HG03139 (cell line): ENCODE measurements at regions not wholly inside any gene's neighbourhood (a gene's known extent, or its start where the extent isn't known, plus 50 kb on each side); places are given as distances from the start of the nearest gene placed in this dataset.

Experiments used
- ATAC-seq: cut with Tn5 transposase; IDR thresholded peaks from one replicate; pipeline ENCODE4 v1.9.1; 2021; ENCODE audit not compliant: unreplicated experiment

DNA sequence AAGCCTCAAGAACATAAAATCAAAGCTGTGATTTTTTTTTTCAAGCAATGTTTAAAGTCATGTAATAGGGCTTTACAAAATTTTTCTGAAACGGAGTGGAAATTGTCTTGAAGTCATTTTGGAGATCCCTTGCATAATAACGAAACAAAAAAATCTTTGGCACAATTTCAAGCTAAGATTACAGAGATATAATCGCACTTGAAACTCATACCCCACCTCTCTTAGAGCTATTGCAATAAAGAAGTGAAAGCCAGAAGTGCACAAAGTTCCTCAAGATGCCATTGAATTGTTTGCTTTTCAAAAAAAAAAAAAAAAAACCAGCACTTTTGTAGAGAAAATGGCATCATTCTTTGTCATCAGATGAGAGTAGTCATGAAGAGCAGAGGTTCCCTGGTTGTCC, 152.3 kb downstream of the PAX3 start:
- ATAC-seq = no peak

DNA sequence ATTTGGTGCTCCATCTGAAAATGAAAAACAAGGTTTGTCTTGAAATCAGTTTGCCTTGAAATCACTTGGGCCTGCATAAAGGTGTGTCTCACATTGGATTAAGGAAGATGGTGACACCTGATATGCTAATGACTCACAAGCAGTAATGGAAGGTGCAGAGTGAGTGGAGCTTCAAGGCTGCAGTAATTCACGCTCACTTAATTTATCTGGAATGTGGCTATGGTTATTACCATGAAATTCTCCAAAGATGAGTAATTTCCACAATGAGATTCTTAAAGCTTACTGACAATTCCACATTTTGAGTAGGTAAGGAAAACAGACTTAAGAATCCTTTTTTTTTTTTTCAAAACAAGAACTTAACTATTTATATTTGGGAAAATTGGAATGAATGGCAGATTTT, 156.8 kb downstream of the PAX3 start:
- no peak for ATAC-seq

DNA sequence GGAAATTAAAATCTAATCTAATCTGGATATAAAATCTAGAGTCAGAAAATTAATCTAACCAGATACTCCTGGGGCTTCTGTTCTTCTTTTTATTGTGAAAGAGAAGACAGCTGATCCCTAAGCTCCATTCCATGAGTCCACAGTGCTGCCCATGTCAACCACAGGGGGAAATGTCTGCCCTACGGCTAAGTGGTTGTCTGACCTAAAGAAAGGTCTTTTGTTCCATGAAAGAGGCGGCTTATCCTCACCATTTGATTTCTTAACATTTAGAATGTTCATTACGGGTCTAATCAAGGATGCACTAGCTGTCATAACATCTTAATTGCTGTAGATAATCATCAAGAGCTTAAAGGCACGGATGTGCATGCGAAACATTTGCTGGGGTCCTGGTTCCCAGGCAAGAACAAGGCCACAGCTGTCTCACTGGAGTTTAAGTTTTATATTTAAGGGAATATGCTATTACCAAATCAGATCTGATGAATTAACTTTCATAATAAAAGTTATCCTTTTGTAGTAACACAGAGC, 162.6 kb downstream of the PAX3 start:
- no peak for ATAC-seq

DNA sequence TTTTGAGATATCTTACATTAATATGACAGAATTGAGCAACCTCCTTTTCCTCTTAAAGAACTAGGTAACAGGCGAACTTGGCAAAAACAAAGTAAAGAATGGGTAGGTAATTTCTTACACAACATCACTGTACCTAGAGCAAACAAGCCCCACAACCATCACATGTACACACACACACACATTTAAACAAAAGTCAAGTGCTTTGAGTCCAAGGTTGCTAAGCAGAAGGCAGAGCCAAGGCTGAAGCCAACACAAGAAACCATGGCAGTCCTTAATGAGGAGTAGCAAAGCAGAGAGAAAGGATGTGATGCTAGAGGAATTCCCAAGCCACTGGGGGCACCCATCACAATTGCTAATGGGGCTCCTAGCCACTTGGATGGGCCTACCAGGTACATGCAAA, 164.1 kb downstream of the PAX3 start:
- ATAC-seq = no peak

DNA sequence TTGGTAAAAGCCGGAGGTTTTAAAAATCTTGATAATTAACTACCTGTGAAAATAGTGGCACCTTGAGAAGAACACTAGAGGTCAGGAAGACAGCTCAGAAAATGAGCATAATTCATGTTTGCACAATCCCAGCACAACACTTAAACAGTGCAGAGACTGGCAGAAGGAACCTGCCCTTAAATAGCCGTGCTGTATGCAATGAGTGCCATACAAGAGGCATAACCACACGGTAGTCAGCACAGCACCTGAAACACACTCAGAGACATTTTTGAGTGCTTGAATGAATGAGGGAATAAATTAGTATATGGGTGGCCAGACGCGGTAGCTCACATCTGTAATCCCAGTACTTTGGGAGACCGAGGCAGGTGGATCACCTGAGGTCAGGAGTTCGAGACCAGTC, 164.9 kb downstream of the PAX3 start:
- no peak for ATAC-seq

DNA sequence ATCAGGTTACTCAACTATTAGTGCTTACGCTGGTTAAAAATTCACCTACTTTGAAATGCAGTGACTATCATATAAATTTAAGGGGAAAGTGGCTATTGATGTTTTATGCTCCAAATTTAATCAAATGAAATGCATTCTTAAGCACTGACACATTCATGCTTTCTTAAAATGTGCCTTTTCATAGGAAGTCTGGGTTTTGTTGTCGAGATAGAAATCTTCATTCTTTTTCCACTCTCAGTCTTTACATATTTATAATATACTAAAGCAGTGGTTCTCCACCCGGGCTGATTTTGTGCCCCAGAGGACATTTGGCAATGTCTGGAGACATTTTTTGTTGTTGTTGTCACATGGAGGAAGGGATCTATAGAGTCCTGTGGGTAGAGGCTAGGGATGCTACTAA, 167.9 kb downstream of the PAX3 start:
- ATAC-seq = no peak

DNA sequence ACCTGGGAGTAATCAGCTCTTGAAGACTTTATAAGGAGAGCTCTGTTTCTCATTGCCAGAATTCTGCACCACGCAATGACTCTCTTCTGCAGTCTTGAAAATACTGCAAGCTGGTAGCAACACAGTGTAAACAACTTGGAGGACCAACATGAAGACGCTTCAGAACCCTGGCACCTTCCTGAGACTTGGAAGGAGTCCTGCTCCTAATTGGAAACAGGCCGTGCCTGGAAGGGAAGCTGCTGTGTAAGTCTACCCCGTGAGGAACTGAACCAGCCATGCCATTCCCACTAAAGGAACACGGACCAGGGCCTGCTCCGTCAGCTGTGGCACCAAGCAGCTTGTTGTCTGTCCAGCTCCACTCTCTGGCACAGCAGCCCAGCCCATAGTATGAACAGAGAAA, 171.1 kb downstream of the PAX3 start:
- ATAC-seq = no peak

DNA sequence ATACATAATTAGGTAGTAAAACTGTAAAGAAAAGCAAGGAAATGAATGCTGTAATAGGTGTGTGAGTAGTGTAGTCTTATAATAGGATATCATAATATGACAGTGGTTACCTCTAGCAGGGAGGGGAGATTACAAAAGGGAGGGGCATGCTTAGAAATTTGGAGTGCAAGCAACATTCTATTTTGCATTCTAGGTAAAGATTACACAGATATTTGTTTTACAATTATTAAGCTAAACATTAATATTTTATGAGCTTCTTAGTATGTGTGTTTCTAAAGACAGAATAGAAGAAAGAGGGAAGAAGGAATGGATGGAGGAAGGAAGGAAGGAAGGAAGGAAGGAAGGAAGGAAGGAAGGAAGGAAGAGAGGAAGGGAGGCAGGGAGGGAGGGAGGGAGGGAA, 177.9 kb downstream of the PAX3 start:
- ATAC-seq = no peak

DNA sequence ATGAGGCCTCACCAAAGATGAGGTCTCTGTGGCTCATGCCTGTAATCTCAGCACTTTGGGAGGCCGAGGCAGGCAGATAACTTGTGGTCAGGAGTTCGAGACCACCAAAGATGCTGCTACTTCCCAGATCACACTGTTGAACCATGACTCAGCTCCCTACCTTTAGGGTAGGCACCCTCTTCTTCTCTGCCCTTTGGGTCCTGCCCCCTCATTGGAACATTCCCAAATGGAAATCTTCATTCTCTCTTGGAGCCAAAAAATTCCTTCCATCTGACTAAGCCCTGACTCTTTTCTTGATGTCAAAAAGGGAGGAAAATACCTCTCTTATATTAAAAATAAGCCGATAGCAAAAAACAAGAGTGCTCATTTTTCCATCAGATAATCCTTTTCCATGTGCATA, 183.5 kb downstream of the PAX3 start:
- ATAC-seq = no peak

DNA sequence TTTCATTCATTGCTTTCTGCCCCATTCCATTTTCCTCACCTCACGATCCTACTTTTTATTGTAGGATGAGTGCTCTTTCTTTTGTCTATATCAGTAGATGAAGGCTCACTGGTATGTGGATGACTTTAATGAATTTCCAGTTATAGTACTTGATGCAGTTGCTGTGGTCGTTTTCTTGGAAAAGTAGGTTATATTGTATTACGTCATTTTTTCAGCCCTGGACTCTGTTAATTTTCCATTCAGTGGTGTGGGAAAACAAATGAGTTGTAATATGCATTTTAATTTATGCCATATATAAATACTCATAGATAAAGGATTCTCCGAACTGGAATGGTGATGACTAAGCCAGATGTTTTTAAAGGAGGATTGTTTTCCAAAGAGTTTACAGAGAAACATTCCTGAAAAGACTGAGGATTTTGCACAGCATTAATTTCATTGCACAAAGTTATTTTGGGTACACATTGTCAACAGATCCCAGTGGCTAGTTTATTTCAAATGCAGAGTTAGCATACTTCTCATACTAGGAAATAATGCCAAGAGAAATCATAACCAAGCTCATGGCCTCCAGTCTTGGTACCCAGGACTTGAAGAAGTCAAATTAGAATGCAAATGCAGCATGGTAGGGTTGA, 189.7 kb downstream of the PAX3 start:
- ATAC-seq = no peak

DNA sequence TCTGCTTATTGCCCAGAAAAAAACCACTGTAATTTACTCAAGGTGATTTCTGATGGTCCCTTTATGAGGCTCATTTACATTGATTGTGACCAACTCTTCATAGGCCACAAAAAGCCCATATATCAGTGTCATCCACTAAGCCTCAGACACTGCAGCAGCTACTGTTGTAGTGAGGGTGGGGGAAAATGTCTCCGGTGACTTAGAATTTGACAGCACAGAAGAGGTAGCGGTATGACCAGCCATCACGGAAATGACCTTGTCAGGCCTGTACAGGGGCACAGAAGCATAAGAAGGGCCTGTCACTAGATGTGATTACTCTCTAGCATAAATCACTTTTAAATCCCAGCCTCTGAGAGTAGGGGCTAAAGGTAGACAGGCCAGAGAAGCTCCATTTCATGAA, 190.3 kb downstream of the PAX3 start:
- ATAC-seq = no peak

DNA sequence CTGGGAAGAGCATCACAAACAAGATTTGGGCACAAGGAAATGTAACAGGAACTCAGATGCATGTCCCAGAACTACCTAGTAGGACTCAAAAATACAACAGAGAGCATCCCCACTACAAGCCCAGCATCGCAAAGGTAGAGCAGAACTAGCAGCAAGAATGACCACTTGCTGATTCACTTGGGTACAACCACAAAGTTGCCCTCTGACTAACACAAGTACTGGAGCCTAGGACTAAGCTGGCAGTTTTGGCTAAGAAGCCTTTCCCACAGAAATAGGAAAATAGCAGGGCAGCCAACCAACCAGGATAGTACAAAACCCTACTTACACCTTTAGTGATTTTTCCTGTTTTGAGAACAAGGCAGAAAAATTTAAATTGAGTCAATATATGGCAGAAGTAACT, 193.8 kb downstream of the PAX3 start:
- no peak for ATAC-seq

DNA sequence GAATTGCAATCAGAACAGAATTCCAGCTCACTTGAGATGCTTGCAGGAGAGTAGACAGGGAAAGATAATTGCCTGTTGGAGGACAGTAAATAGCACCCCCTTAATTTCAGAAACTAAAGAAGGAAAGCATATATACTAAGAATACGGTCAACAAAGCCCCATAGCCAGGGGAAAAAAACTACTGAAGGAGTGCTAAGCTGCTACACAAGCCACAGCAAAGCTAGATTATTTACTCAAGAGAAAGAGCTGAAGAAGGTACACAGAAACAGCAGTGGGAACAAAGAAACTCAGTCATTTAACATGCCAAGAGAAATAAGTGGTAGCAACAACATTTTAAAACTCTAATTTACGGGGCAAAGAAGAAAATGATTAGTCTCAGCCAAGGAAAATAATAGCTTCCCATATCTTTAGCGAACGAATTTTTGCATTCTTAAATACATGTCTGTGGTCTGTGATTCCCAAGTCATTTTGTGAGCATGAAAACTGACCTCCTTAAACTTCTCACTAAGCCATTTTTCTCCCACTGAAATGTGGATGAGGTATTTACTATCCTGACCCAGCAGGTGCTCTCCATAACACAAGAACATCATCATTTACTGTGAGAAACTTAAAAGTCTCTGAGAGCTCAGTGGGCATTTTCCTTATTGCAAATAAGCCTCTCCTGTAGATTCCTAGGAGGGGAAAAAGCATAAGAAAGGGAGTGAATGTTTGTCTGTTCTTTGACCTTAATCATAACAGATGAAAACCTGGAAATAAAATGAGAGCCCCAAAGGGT, 196.0 kb downstream of the PAX3 start:
- ATAC-seq = no peak

DNA sequence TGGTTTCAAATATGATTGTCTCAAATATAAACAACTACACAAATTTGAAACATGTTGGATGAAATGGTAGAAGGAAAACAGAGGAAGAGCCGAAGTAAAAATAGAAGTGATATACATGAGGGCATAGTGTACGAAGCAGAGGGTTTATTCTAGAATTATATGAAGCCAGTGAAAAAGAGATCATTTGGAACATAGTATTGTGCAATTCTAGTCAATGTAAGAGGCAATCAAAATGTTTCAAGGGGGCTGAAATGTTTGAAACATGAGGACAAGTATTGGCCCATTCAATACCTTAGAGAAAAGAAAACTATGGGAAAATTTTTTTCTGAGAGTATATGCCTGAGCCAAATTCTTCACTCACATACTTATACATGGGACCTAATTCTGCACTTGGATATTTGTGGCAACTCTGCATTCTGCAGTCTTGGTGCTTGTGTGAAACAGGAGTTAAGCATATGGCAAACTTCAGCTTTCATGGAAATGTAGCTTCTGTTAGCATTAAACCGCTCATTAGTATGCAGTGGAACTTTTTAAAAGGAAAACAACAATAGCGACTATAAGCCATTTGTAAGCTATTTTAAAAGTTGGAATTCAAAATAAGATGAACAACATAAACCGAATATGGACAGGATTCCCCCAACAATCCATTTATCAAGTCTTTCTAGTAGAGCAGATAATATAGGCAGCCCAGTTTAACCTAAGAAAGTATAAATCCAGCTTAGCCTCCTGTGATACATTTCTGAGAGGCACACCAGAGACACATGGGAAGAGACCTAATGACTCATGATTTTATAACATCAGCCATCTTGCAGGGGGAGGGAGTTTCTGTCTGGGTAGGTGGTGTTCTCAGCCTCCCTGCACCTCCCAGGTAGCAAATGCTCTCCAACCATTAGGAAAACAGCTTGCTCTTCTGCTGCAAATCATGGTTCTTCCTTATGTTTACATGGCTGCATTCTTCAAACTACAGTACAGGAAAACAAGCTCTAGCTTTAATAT, 197.8 kb downstream of the PAX3 start:
- no peak for ATAC-seq

DNA sequence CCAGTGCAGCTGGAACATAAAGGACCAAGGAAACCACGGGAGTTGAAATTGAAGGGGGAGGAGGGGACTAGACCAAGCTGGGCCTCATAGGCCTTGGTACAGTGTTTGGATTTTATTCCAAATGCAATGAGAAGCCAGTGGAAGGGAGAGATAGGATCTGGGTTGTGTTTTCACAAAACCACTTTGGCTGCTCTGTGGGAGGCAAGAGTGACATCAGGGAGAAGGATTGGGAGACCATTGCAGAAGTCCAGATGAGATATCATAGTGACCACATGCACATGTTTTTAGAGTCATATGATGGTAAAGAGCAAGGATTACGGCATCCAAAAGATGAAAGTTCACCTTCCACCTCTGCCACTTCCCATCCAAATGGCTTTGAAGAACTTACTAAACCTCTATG, 210.2 kb downstream of the PAX3 start:
- no peak for ATAC-seq

DNA sequence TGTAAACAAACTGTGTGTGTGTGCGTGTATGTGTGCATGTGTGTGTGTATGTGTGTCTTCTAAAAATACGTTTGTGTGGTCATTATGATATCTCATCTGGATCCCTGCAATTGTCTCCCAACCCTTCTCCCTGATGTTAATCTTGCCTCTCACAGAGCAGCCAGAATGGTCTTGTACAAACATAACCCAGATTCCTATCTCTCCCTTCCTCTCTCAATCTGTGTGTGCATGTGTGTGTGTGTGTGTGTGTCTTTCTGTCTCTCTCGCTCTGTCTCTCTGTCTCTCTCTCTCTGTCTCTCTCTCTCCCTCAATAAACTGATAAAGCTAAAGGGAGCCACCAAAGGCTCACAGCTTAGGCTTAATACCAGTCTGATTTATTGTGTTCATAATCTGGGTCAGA, 210.8 kb downstream of the PAX3 start:
- no peak for ATAC-seq

DNA sequence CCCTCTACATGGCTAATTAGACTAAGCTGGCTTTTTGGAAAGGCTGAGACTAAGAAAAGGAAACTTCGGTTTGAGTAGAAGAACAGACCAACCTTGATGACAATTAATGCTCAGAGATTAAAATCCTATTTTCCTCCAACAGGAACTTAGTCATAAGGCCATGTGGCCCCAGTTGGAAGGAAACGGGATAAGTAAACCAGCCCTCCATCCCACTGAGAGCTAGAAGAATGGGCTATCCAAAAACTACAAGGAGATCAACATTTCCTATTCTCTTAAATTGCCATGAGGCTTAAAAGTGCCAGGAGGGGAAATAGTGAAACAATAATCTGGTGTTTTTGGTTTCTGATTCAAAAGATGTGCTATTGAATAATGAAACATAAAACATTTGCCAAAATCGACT, 216.6 kb downstream of the PAX3 start:
- ATAC-seq = no peak

DNA sequence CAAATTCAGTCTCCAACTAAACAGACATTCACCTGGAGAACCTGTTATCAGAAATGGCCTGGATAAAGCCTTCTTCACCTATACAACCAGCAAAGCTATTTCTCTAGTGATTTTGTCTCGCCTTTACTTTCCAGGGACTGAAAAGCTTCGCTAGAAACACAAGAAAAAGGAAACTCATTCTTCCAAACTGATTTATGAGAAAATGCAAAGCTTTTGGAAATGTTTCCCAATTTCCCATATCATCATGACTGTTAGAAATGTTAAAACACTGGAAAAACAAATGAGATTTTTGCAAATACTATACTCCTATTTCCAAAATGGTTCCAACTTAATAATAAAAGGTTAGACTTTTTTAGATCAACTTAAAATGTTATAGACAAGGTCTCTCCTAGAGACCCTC, 218.7 kb downstream of the PAX3 start:
- ATAC-seq = no peak

DNA sequence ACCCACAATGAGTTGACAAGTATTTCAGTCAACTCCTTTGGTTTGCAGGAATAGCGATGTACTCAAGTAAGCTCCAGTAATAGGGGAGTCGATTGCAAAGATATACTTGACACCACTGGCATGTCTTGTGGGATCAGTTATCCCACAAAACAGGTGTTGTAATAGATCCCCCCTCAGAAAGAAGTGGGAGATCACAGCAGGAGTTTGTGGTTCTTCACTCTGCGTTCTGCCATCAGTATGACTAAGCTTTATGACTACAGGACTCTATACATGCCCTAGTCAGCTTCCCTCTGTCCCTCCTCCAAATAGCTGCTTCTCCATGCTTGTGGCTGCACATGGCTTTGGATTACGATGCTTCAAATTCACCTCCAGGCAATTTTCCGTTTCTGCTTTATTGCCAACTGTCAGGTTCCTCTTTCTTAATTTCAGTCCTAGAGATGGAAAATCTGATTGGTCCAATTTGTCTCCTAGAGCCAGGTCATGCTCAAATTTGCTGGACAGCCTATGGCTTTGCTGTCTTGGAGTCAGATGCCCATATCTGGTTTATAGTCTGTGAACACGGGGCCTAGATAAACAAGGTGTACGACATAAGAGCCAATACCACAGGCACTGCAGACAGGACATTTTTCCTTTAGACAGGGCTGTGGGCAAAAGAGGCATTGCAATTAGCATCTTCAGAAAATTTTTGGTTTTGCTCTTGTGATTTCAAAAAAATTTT, 221.7 kb downstream of the PAX3 start:
- ATAC-seq = no peak

DNA sequence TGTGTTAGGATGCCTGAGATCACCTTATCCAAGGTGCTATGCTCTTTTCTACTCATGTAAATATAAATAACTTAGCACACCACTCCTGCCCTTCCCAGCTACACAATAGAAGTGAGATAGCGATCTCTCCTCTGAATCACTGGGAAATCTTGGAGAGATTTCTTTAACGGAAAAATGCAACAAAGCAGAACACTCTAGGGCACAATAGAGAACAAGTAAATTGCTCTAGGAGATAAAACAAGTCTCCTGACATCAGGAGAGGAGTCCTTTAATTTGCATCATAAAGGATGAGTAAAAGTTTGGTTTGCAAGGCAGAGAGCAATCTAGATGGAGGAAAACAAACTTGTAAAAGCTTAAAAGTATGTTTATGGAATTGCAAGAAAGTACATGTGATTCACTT, 224.1 kb downstream of the PAX3 start:
- no peak for ATAC-seq

DNA sequence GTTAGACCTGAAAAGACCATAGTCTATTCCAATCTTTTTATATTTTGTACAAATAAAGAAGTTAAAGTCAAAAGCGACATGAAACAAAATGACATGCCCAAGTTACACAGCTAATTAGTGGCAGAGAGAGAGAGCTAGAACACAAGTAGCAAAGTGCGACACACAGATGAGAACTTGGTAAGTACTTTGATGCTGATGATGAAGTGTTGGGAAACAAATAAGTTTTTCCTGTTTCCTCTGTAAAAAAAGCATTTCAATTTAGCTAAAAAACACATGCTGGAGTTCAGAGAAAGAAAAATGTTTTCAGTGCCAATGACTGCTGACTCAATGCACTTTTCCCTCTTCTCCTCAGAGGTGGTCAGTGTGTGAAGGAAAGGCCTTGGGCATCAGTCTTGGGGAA, 226.9 kb downstream of the PAX3 start:
- ATAC-seq = no peak
